Fibroblast of the aortic adventitia (primary cell): ENCODE measurements at regions not wholly inside any gene's neighbourhood (a gene's known extent, or its start where the extent isn't known, plus 50 kb on each side); places are given as distances from the start of the nearest gene placed in this dataset.
"Not testable (repeated sequence)": the region's sequence is repeated elsewhere in the genome, so short reads cannot be mapped to it uniquely, and the experiment has no call there.

Experiments
- DNase-seq: peaks from one replicate; pipeline ENCODE4 v3.0.0-alpha.2; 2010; ENCODE audit warnings: low read depth
- H3K4me3 ChIP-seq: 2 replicates; pipeline ENCODE4 v1.5.1; 2011; ENCODE audit warnings: low read depth, mild to moderate bottlenecking, control low read depth, low read length, moderate library complexity
- TF ChIP-seq, protein P1 (sequence below): IDR thresholded peaks from 2 replicates; pipeline ENCODE4 v1.5.1; 2011; ENCODE audit warnings: mild to moderate bottlenecking, low read length, control low read depth, inconsistent platforms; ENCODE audit not compliant: insufficient read depth

DNA sequence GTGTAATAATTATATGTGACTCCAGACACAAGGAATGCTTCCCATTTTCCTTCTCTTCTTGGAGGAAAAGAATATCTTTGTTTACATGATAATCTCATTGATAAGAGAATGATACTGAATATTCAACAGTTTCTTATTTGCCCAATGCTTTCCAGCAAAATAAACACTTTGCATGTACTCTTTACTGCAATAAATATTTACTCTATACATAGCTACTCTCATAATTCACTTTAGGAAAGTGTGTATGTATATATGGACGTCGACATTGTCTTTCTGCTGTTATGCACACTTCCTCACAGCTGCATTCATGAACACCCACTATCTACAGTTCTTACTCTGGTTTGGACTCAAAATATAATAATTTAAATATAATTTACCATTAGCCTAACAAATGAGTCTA, 617.4 kb upstream of the CDH10 start:
- no peak for DNase-seq
- TF ChIP-seq, protein P1, sequence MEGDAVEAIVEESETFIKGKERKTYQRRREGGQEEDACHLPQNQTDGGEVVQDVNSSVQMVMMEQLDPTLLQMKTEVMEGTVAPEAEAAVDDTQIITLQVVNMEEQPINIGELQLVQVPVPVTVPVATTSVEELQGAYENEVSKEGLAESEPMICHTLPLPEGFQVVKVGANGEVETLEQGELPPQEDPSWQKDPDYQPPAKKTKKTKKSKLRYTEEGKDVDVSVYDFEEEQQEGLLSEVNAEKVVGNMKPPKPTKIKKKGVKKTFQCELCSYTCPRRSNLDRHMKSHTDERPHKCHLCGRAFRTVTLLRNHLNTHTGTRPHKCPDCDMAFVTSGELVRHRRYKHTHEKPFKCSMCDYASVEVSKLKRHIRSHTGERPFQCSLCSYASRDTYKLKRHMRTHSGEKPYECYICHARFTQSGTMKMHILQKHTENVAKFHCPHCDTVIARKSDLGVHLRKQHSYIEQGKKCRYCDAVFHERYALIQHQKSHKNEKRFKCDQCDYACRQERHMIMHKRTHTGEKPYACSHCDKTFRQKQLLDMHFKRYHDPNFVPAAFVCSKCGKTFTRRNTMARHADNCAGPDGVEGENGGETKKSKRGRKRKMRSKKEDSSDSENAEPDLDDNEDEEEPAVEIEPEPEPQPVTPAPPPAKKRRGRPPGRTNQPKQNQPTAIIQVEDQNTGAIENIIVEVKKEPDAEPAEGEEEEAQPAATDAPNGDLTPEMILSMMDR, result no peak
- no peak overlapping the region for H3K4me3 ChIP-seq

- H3K4me3 ChIP-seq, result no peak overlapping the region
- TF ChIP-seq, protein P1, result no peak
- DNase-seq, result no peak
Observed at GRCh38 chr5:25255128-25255527, 610.4 kb upstream of the CDH10 start.

DNA sequence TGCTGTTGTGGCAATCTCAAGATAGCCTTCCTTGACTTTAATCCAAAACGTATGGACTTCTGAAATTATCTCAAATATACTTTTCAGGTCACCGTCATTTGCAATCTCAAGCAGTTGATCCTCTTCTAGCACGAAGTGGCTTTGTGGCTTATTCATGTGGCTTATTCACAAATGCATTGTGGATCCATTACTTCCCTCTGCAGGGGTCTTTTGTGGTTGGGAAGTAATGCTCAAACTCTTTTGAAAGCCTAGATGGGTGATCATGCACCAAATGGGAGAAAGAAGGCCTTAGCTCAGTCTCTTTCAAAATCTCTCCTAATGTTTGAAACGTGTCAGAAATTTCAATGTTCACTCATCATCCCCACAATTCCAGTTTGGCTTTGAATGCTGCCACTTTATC, 597.2 kb upstream of the CDH10 start:
- H3K4me3 ChIP-seq, result no peak overlapping the region
- TF ChIP-seq, protein P1, result no peak
- no peak for DNase-seq

DNA sequence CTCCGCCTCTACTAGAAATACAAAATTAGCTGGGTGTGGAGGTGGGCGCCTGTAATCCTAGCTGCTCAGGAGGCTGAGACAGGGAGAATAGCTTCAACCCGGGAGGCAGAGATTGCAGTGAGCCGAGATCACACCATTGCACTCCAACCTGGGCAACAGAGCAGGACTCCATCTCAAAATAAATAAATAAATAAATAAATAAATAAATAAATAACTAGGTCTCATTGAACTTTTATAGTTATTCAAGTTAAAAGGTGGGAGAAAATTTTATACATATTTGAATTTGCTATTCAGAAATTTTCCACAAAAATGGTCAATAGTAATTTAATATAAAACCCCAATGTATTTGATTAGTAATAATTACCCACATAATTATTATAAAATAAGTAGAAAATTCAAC, 593.9 kb upstream of the CDH10 start:
- H3K4me3 ChIP-seq, DNase-seq: not testable (repeated sequence)

DNA sequence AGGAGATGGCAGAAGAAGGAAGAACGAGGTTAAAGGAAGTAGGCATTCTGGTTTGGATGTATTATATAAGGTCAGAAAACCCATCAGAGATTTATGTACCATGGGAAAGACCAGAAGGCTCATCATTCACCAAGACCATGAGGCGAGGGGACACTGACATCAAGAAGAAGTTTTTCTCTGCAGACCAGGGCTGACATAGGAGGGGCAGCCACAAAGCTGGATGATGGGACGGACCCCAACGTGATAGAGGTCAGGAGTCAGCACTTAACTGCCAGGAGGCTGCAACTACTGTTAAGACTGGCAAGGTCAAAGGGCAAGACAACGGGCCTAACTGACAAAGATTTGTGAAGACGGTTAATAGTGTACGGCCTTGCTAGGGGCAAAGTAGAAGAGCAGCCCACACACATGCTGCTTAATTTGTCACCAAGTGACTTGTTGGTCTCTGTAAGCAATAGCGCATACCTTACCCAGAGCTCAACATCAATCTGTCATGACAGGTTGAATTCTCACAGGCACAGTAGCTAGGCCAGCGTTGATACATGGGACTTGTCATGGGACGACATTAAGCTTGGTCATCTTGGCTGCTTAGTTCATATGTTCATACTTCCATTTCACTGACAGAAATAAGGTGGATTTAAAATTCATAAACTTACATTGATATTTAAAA, 579.7 kb upstream of the CDH10 start:
- no peak overlapping the region for H3K4me3 ChIP-seq
- TF ChIP-seq, protein P1, result no peak

GRCh38 chr5:25199902-25200301, 555.1 kb upstream of the CDH10 start:
- not testable (repeated sequence) for DNase-seq, H3K4me3 ChIP-seq

More for the DNA sequence above, 579.7 kb upstream of the CDH10 start:
- DNase-seq, result no peak

GRCh38 chr5:25190521-25191000, 545.8 kb upstream of the CDH10 start:
- TF ChIP-seq, protein P1, result no peak
- H3K4me3 ChIP-seq, result no peak overlapping the region
- no peak for DNase-seq

DNA sequence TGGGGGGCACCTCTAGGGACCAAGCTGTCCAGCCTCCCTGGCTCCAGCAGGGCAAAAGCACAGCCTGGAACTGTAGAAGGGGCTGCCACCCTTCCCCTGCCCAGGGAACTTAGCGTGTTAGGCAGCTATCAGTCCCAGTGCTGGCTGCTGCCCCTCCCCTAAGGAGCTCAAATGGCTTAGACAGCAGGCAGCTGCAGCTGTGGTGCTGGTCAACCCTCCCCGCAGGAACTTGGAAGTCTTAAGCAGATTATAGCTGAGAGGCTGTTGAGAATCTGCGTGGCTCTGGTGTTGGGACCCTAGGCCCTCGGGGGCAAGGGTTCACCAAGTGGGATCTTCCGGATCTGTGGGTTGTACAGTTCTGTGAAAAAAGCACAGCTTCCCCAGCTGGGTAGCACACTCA, 536.5 kb upstream of the CDH10 start:
- H3K4me3 ChIP-seq, result no peak overlapping the region
- TF ChIP-seq, protein P1, result no peak
- DNase-seq, result no peak

- not testable (repeated sequence) for H3K4me3 ChIP-seq, DNase-seq
Observed at GRCh38 chr5:25162616-25163015, 517.8 kb upstream of the CDH10 start.
